ENCODE measurements at regions not wholly inside any gene's neighbourhood (a gene's known extent, or its start where the extent isn't known, plus 50 kb on each side); places are given as distances from the start of the nearest gene placed in this dataset.
"Not testable (repeated sequence)": the region's sequence is repeated elsewhere in the genome, so short reads cannot be mapped to it uniquely, and the experiment has no call there.

DNA sequence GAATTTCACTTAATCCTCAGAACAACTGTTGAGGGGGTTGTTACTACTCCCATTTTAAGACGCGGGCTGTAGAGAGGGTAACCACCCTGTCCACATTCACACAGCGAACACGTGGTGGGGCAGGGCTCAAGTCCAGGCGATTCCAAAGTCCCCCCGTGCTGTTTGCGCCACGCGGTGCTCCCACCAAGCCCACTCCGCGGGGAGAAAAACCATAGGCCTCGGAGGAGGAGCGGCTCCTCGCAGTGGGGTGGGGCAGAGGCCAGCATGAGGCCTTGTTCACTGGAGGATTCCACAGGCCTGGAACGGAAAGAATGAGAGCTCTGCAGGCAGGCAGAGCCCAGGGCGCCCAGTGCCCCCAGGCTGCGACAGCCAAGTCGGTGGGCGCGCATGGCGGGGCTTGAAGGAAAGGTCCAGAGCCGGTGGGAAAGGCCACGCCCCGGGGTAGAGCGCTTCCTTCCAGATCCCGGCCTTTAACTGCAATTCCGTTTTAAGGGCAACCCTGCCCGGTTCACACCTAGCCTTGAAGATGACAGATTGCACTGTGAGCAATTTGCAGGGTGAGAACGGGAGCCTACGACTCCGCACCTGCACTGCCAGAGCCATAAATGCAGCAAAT, 161.8 kb upstream of the TBL1XR1 start:
- peak in 1 of 2 experiments; percentile 32 for DNase-seq

GRCh38 chr3:177359593-177360357, 162.5 kb upstream of the TBL1XR1 start:
- peak; percentile 94 to 95 for DNase-seq

GRCh38 chr3:177361081-177361938, 164.0 kb upstream of the TBL1XR1 start:
- DNase-seq: no peak

DNA sequence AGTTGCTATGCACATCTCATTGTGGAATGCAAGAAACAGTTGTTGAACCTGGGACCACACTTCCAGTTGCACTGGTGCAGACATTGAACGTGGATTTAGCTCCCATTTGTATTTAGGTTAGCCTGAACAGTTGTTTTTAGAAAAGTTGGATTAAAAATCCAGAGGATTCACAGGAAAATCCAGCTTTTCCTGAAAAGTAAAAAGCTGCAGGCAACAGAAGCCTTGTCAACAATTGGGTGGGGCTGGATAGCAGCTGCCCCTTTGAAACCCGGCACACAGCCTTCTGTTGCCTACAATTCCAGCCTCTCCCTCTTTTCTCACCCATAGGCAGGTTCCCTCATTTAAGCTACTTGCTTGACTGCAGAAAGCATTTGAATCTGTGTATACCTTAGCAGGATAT, 165.3 kb upstream of the TBL1XR1 start:
- no peak for DNase-seq

GRCh38 chr3:177364236-177364635, 167.0 kb upstream of the TBL1XR1 start:
- DNase-seq: no peak

- not testable (repeated sequence) for DNase-seq
Measured at GRCh38 chr3:177365294-177365693, 168.0 kb upstream of the TBL1XR1 start.

DNA sequence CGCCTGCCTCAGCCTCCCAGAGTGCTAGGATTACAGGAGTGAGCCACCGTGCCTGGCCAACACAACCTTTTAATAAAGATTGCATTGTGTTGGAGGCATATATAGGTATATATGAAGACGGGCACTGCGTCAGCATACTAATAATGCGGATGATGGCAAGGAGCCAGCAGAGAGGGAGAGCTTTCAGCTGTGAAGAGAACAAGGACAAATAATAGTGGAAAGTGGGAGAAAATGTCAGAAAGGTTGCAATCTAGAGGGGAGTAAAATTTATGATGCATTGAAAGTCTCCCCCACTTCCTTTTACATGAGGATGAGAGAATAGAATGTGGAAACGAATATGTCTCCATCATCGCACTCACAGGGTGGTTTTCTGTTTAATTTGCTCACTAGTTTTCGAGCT, 170.5 kb upstream of the TBL1XR1 start:
- DNase-seq: no peak

DNA sequence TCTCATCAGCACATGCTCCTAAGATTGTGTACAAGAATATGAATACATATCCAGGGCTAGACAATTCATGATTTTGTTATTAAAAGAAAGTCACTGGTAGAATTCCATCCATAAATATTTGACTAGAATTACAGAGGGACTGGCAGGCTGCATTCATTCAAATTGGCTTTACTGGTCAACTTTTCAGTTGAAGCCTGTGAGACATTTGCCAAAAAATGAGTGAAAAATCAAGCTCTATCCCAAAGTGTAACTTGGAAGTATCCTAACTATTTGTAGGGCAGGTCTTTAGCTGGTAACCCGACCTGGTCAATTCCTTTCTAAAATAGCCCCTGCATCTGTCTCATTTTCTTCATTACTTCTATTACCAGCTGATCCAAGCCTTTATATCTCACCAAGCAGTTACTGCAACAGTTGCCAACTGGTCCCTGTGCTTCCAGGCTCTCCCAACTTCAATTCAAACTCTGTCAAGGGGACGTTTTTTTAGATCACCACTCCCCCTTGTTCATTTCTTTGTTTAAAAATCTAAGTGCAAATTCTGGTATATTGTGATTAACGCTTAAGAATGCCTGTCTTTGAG, 173.1 kb upstream of the TBL1XR1 start:
- no peak for DNase-seq

GRCh38 chr3:177371146-177371545, 173.9 kb upstream of the TBL1XR1 start:
- no peak for DNase-seq

DNA sequence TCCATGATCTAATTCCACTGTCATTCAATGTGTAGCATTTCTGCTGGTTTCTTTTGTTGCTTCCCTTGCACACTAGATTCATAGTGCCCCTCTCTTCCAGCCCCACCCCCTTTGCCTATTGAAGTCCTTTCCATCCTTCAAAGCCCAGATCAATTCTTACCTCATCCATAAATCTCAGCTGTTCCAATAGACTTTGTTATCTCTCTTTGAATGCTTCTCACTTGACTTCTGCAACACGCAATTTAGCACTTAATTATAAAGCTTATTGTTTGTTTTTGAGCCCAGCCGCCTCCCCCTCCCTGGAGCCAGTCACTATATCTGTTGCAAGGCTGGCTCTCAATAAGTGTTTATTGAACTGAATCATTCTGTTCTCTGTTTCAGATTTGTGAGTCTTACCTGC, 174.6 kb upstream of the TBL1XR1 start:
- DNase-seq: peak; percentile 22 to 64

DNA sequence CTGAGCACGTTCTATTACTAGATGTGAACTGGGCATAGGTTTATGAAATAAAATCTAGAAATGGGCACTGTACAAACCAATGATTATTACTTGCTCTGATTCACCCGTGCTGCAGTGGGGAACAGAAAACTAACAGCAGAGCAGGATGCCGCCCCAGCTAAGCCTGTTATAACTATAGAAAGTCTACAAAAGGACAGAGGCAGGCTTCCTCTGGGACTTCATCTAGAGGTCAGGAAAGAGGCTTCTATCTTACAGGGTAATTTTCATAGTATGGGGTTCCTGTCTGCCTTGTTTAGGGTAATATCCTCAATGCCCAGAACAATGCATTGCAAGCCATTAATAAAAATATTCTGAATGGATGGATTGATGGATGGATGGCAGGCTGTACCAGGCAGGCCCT, 177.0 kb upstream of the TBL1XR1 start:
- DNase-seq: no peak

- DNase-seq: no peak
Measured at GRCh38 chr3:177375316-177375715, 178.0 kb upstream of the TBL1XR1 start.

GRCh38 chr3:177377166-177377565, 179.9 kb upstream of the TBL1XR1 start:
- no peak for DNase-seq

GRCh38 chr3:177378168-177378567, 180.9 kb upstream of the TBL1XR1 start:
- no peak for DNase-seq

DNA sequence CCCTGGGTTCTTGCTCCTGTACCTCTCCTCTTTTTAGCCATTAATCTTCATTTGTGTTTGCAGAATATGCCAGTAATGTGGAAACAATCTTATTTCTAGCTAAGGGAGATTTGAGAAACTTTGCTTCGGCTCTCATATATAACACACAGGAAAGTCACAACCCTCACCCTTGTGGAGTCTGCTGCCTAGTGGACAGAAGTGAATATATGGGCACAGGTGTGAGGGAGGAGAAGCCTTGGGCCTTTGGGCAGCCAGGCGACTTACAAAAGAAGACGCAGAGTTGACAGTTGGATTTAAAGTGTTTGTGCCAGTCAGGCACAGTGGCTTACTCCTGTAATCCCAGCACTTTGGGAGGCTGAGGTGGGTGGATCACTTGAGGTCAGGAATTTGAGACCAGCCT, 181.8 kb upstream of the TBL1XR1 start:
- DNase-seq: no peak

- DNase-seq: no peak
Measured at GRCh38 chr3:177381070-177381469, 183.8 kb upstream of the TBL1XR1 start.

- DNase-seq: no peak
Measured at GRCh38 chr3:177382944-177383343, 185.7 kb upstream of the TBL1XR1 start.

DNA sequence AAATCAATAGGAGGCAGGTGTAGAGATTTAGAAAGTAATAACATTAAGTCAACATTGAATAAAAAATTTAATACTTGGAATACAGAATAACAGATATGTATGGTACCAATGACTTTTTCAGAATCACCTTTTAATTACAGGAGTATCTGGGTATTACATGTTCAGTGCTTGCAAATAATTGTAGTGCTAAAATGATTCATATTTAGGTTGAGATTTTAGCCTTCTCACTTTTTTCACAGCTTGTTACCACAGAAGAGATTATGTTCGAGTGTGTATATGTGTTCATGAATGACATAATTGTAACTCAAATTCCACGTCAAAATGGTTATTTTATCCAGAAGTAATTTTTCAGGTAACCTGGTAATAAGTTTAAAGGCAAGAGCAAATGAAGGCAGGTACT, 187.9 kb upstream of the TBL1XR1 start:
- DNase-seq: no peak

- no peak for DNase-seq
Measured at GRCh38 chr3:177385831-177386301, 188.6 kb upstream of the TBL1XR1 start.

GRCh38 chr3:177388209-177388608, 190.9 kb upstream of the TBL1XR1 start:
- no peak for DNase-seq

GRCh38 chr3:177394231-177395024, 197.1 kb upstream of the TBL1XR1 start:
- DNase-seq: not testable (repeated sequence)

DNA sequence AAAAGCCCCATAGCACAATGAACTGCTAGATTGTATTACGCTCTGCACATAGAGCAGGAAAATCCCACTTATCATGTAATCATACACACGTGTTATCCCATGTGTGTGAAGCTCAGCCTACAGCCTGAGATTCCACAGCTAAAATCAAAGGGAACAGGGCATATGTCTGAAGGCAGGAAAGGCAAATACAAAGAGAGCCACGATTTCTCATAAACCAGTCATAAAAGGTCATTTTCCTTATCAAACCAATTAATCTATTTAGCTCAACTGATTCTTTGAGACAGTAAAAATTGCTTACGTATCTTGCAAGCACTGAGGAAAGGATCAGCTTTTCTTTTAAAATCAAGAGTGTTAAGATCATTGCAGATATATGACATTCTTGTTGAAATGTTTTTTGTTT, 199.5 kb upstream of the TBL1XR1 start:
- no peak for DNase-seq
